ENCODE measurements at regions not wholly inside any gene's neighbourhood (a gene's known extent, or its start where the extent isn't known, plus 50 kb on each side); places are given as distances from the start of the nearest gene placed in this dataset.

DNA sequence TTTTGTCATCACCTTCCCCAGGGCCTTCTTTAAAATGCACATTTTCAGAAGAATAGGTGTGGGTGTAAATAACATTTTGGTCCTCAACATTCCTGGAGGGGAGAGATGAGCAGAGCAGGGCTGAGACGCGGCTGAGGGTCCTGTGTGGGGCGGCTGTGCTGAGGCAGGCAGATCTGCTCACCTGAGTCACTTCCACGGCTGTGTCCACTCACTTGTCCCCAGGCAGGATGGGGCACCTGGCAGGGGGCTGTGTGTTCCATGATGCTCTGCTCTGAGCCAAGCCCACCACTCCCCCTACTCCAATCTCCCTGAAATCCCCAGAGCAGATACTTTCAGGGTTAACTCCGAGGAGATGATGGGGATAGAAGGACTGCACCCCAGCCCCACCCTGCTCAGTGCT is 93.8 kb downstream of the GLRX3 start:
- CTCF ChIA-PET, result no interaction called here

GRCh38 chr10:130230611-130231010 is 94.4 kb downstream of the GLRX3 start:
- ChIA-PET POLR2A (no interaction called here), CTCF (no interaction called here)
- TF ChIP-seq SP1 (IDR thresholded peaks at IDR 0.05) (no peak), NFRKB (IDR thresholded peaks at IDR 0.05) (no peak), SUZ12 (IDR thresholded peaks at IDR 0.05) (no peak), HDGF (IDR thresholded peaks at IDR 0.05; ENCODE audit: borderline replicate concordance) (no peak), FOXK2 (IDR thresholded peaks at IDR 0.05) (no peak), CTBP1 (IDR thresholded peaks at IDR 0.05; ENCODE audit: borderline replicate concordance) (no peak)
- no peak for DNase-seq (ENCODE audit: extremely low spot score)

More for the DNA sequence above, 93.8 kb downstream of the GLRX3 start:
- POLR2A ChIA-PET, result no interaction called here
- TF ChIP-seq FOXA1 (IDR thresholded peaks at IDR 0.05), result no peak
- no peak for TF ChIP-seq ELF4 (IDR thresholded peaks at IDR 0.05)
- TF ChIP-seq SUZ12 (IDR thresholded peaks at IDR 0.05), result no peak
- TF ChIP-seq ZNF384 (IDR thresholded peaks at IDR 0.05), result no peak
- TF ChIP-seq, protein P1, sequence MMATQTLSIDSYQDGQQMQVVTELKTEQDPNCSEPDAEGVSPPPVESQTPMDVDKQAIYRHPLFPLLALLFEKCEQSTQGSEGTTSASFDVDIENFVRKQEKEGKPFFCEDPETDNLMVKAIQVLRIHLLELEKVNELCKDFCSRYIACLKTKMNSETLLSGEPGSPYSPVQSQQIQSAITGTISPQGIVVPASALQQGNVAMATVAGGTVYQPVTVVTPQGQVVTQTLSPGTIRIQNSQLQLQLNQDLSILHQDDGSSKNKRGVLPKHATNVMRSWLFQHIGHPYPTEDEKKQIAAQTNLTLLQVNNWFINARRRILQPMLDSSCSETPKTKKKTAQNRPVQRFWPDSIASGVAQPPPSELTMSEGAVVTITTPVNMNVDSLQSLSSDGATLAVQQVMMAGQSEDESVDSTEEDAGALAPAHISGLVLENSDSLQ (IDR thresholded peaks at IDR 0.05), result no peak
- no peak for TF ChIP-seq SP1 (IDR thresholded peaks at IDR 0.05)
- no peak for TF ChIP-seq FOXM1 (IDR thresholded peaks at IDR 0.05; ENCODE audit: borderline replicate concordance)
- TF ChIP-seq HDGF (IDR thresholded peaks at IDR 0.05; ENCODE audit: borderline replicate concordance), result no peak
- no peak for TF ChIP-seq ARNT (IDR thresholded peaks at IDR 0.05)
- TF ChIP-seq LEF1 (IDR thresholded peaks at IDR 0.05; ENCODE audit: borderline replicate concordance), result no peak
- no peak for DNase-seq (ENCODE audit: extremely low spot score)

DNA sequence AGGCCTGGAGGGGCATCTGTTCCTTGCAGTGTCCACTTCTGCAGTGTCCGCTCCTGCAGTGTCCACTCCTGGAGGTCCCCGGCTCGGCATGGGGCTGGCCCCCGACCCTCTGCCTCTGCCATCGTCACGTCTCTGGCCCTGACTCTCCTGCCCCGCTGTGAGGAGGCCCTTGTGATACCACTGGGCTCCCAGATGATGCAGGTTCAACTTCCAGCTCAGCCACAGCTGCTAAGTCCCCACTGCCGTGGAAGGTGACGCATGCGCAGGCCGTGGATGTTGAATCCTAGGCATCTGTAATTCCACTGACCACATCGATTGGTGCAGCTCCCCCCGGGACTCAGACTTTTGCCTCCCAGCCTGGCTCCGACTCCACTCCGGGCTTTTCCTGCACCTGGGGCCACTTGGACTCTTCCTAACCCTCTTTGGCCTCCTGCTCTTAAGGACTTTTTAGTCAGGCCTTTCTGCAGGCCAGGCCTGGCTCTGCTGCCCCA is 95.1 kb downstream of the GLRX3 start:
- ChIA-PET POLR2A (no interaction called here), CTCF (no interaction called here)
- TF ChIP-seq L3MBTL2 (conservative IDR thresholded peaks at IDR 0.05) (no peak), ARNT (IDR thresholded peaks at IDR 0.05) (no peak)
- no peak for DNase-seq (ENCODE audit: extremely low spot score)

GRCh38 chr10:130232166-130233034 is 96.2 kb downstream of the GLRX3 start:
- CTCF ChIA-PET, result no interaction called here
- TF ChIP-seq FOXA1 (IDR thresholded peaks at IDR 0.05), result no peak
- POLR2A ChIA-PET, result no interaction called here
- no peak for DNase-seq (ENCODE audit: extremely low spot score)

DNA sequence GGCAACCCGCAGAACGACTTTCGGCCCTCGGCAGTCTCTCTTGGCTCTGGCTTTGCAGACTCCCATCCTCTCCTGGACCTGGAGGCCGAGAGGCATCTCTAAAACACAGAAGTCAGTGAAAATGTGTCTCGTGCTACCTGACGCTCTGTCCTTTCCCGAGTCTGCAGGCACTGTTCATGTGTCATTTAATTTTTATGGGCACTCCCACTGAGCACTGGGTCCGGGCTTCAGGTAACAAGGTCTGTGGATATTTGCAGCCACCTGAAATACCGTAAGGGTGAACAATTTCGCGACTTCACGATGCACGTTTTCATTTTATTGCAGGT is 96.8 kb downstream of the GLRX3 start:
- no peak for TF ChIP-seq SUZ12 (IDR thresholded peaks at IDR 0.05)
- TF ChIP-seq ELF4 (IDR thresholded peaks at IDR 0.05), result no peak
- no peak for TF ChIP-seq BHLHE40 (IDR thresholded peaks at IDR 0.05; ENCODE audit: borderline replicate concordance)
- no peak for TF ChIP-seq FOXM1 (IDR thresholded peaks at IDR 0.05; ENCODE audit: borderline replicate concordance)
- no peak for TF ChIP-seq HDGF (IDR thresholded peaks at IDR 0.05; ENCODE audit: borderline replicate concordance)
- no peak for TF ChIP-seq SP1 (IDR thresholded peaks at IDR 0.05)
- TF ChIP-seq CTBP1 (IDR thresholded peaks at IDR 0.05; ENCODE audit: borderline replicate concordance), result no peak
- TF ChIP-seq, protein P1 (IDR thresholded peaks at IDR 0.05), result no peak
- ChIA-PET CTCF (no interaction called here), POLR2A (no interaction called here)
- no peak for DNase-seq (ENCODE audit: extremely low spot score)

DNA sequence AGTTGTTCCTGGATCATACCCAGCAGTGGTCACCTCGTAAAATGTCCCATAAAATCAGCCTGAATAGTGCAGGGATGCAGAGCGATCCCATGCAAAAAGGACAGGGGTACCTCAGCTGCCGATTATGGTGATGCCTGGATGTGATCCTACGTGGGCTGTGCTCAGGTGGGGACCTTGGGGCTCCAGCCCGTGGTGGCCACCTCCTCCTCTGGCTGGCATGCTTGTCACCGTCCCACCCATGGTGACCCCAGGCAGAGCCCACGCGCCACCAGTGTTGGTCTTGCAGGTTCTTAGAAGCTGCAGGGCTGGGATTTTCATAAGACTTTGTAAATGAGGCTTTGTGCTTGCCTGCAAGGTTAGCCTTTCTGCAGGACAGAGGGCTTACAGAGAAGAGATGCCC is 97.2 kb downstream of the GLRX3 start:
- TF ChIP-seq HDGF (IDR thresholded peaks at IDR 0.05; ENCODE audit: borderline replicate concordance) (no peak), SP1 (IDR thresholded peaks at IDR 0.05) (no peak), NFRKB (IDR thresholded peaks at IDR 0.05) (no peak), BHLHE40 (IDR thresholded peaks at IDR 0.05; ENCODE audit: borderline replicate concordance) (no peak), L3MBTL2 (conservative IDR thresholded peaks at IDR 0.05) (no peak), TARDBP (IDR thresholded peaks at IDR 0.05) (no peak), FOXA1 (IDR thresholded peaks at IDR 0.05) (no peak), FOXM1 (IDR thresholded peaks at IDR 0.05; ENCODE audit: borderline replicate concordance) (no peak), CTBP1 (IDR thresholded peaks at IDR 0.05; ENCODE audit: borderline replicate concordance) (no peak), LEF1 (IDR thresholded peaks at IDR 0.05; ENCODE audit: borderline replicate concordance) (no peak), ZNF384 (IDR thresholded peaks at IDR 0.05) (no peak), FOXK2 (IDR thresholded peaks at IDR 0.05) (no peak), SUZ12 (IDR thresholded peaks at IDR 0.05) (no peak), ELF4 (IDR thresholded peaks at IDR 0.05) (no peak), ARNT (IDR thresholded peaks at IDR 0.05) (no peak)
- TF ChIP-seq, protein P1 (IDR thresholded peaks at IDR 0.05), result no peak
- POLR2A ChIA-PET, result no interaction called here
- no peak for DNase-seq (ENCODE audit: extremely low spot score)
- CTCF ChIA-PET, result no interaction called here

All from HEK293T (cell line).